SH-SY5Y (cell line): ENCODE measurements at regions not wholly inside any gene's neighbourhood (a gene's known extent, or its start where the extent isn't known, plus 50 kb on each side); places are given as distances from the start of the nearest gene placed in this dataset.

Source experiments
- GATA2 ChIP-seq: IDR thresholded peaks from 2 replicates; pipeline ENCODE4 v1.6.1; 2011; ENCODE audit warnings: mild to moderate bottlenecking, low read depth, low read length
- GATA3 ChIP-seq: IDR thresholded peaks from 2 replicates; pipeline ENCODE4 v1.6.1; 2011; ENCODE audit warnings: low read depth, mild to moderate bottlenecking, low read length, moderate library complexity

- TF ChIP-seq GATA2, result peak; percentile 59; the same call in 1 of the 2 replicates
- TF ChIP-seq GATA3, result no peak
These were observed 311.8 kb upstream of the PRKCQ start for GRCh38 chr10:6891924-6892323.
